ENCODE measurements at regions not wholly inside any gene's neighbourhood (a gene's known extent, or its start where the extent isn't known, plus 50 kb on each side); places are given as distances from the start of the nearest gene placed in this dataset.

DNA sequence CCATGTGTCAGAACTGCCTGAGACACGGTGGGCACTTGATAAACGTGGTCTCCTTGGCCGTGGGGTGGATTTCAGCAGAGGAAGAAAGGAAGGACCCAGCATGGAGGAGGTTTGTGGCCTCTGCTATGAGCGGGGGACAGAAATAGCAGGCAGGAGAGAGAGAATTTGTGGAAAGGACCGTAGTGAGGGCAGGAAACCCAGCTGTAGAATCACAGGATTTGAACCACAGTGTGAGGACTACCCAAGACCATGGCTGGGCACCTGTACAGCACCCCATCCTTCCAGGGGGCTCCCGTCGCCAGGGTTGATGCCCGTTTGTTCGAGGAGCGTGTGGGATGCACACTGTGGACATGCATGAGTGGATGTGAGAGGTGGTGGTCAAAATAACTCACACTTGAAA is 183.4 kb downstream of the PTPN20 start:
- Histone ChIP-seq H3K4me1 (ENCODE audit: insufficient read depth, low read length, severe bottlenecking) (no peaks in the 10 kb centered on the region), H3K9me3 (ENCODE audit: low read length) (no peaks in the 10 kb centered on the region), H3K27ac (ENCODE audit: low read depth, low read length, poor library complexity, severe bottlenecking) (no peak overlapping the region), H2AFZ (ENCODE audit: low read length) (no peak overlapping the region), H3K27me3 (ENCODE audit: insufficient read depth, low read length) (no peaks in the 10 kb centered on the region; the same call in 1 of the 2 replicates), H3K4me2 (ENCODE audit: low read length) (no peak overlapping the region), H3K9me2 (ENCODE audit: low read depth, low read length) (no peaks in the 10 kb centered on the region), H3K4me3 (ENCODE audit: low read depth, low read length, poor library complexity, severe bottlenecking) (no peak overlapping the region), H4K20me1 (ENCODE audit: insufficient read depth, low read length) (no peaks in the 10 kb centered on the region), H3K79me2 (ENCODE audit: insufficient read depth, low read length) (no peaks in the 10 kb centered on the region), H3K36me3 (ENCODE audit: insufficient read depth, low read length) (no peaks in the 10 kb centered on the region), H3K9ac (ENCODE audit: low read length) (no peak overlapping the region), H3F3A (ENCODE audit: insufficient read depth, low read length) (no peaks in the 10 kb centered on the region)
- TF ChIP-seq EZH2 (IDR thresholded peaks at IDR 0.05; ENCODE audit: borderline replicate concordance, low read length), result no peak
- TF ChIP-seq, protein P1, sequence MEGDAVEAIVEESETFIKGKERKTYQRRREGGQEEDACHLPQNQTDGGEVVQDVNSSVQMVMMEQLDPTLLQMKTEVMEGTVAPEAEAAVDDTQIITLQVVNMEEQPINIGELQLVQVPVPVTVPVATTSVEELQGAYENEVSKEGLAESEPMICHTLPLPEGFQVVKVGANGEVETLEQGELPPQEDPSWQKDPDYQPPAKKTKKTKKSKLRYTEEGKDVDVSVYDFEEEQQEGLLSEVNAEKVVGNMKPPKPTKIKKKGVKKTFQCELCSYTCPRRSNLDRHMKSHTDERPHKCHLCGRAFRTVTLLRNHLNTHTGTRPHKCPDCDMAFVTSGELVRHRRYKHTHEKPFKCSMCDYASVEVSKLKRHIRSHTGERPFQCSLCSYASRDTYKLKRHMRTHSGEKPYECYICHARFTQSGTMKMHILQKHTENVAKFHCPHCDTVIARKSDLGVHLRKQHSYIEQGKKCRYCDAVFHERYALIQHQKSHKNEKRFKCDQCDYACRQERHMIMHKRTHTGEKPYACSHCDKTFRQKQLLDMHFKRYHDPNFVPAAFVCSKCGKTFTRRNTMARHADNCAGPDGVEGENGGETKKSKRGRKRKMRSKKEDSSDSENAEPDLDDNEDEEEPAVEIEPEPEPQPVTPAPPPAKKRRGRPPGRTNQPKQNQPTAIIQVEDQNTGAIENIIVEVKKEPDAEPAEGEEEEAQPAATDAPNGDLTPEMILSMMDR (IDR thresholded peaks at IDR 0.05; ENCODE audit: low read length), result no peak

DNA sequence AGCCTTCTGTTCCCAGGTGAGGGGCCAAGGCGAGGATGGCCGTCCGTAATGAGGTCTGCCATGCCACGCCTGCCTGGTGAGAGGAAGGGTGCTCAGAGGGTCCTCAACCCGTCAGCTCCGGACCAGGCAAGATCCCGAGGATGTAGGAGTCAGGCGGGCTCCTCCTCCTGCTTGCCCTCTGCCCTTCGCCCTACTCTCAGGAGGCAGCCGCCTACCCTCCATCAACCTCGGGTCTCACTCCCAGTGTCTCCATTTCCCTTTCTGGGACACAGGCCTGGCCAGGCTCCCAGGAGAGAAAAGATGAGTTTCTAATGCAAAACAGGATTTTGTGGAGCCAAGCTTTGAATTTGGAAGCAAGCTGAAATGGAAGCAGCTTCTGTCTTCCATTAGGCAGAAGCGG is 184.0 kb downstream of the PTPN20 start:
- H3K9me3 ChIP-seq (ENCODE audit: low read length), result no peaks in the 10 kb centered on the region
- no peaks in the 10 kb centered on the region for H4K20me1 ChIP-seq (ENCODE audit: insufficient read depth, low read length)

DNA sequence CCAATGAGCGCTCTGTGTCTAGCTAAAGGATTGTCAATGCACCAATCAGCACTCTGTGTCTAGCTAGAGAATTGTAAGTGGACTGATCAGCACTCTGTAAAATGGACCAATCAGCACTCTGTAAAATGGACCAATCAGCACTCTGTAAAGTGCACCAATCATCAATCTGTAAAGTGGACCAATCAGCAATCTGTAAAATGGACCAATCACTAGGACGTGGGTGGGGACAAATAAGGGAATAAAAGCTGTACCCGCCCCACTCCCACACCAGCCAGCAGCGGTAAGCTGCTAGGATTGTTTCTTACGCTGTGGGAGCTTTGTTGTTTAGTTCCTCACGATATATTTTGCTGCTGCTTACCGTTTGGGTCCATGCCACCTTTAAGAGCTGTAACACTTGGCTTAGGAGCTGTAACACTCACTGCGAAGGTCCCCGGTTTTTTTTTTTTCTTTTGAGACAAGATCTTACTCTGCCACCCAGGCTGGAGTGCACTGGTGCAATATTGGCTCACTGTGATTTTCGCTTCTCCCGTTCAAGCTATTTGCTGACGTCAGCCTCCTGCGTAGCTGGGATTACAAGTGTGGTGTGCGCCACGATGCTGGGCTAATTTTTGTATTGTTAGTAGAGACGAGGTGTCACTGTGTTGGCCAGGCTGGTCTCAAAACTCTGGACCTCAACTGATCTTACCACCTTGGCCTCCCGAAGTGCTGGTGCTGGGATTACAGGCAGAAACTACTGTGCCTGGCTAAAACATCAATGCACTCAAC is 184.8 kb downstream of the PTPN20 start:
- H3K27me3 ChIP-seq (ENCODE audit: insufficient read depth, low read length), result no peaks in the 10 kb centered on the region; the same call in 1 of the 2 replicates
- TF ChIP-seq EZH2 (IDR thresholded peaks at IDR 0.05; ENCODE audit: borderline replicate concordance, low read length), result no peak
- TF ChIP-seq, protein P1 (IDR thresholded peaks at IDR 0.05; ENCODE audit: low read length), result no peak
- H4K20me1 ChIP-seq (ENCODE audit: insufficient read depth, low read length), result no peaks in the 10 kb centered on the region
- no peaks in the 10 kb centered on the region for H3K4me1 ChIP-seq (ENCODE audit: insufficient read depth, low read length, severe bottlenecking)
- H3K9ac ChIP-seq (ENCODE audit: low read length), result no peak overlapping the region
- no peaks in the 10 kb centered on the region for H3F3A ChIP-seq (ENCODE audit: insufficient read depth, low read length)
- no peak overlapping the region for H3K4me2 ChIP-seq (ENCODE audit: low read length)
- no peaks in the 10 kb centered on the region for H3K36me3 ChIP-seq (ENCODE audit: insufficient read depth, low read length)
- H3K4me3 ChIP-seq (ENCODE audit: low read depth, low read length, poor library complexity, severe bottlenecking), result no peak overlapping the region
- no peaks in the 10 kb centered on the region for H3K79me2 ChIP-seq (ENCODE audit: insufficient read depth, low read length)
- H3K9me2 ChIP-seq (ENCODE audit: low read depth, low read length), result no peaks in the 10 kb centered on the region
- H2AFZ ChIP-seq (ENCODE audit: low read length), result no peak overlapping the region
- no peak overlapping the region for H3K27ac ChIP-seq (ENCODE audit: low read depth, low read length, poor library complexity, severe bottlenecking)
- H3K9me3 ChIP-seq (ENCODE audit: low read length), result no peaks in the 10 kb centered on the region

More for the DNA sequence above, 184.0 kb downstream of the PTPN20 start:
- Histone ChIP-seq H3K4me2 (ENCODE audit: low read length) (no peak overlapping the region), H3K9me2 (ENCODE audit: low read depth, low read length) (no peaks in the 10 kb centered on the region), H3K9ac (ENCODE audit: low read length) (no peak overlapping the region), H2AFZ (ENCODE audit: low read length) (no peak overlapping the region), H3K79me2 (ENCODE audit: insufficient read depth, low read length) (no peaks in the 10 kb centered on the region), H3K36me3 (ENCODE audit: insufficient read depth, low read length) (no peaks in the 10 kb centered on the region), H3K27ac (ENCODE audit: low read depth, low read length, poor library complexity, severe bottlenecking) (no peak overlapping the region), H3K4me3 (ENCODE audit: low read depth, low read length, poor library complexity, severe bottlenecking) (no peak overlapping the region), H3F3A (ENCODE audit: insufficient read depth, low read length) (no peaks in the 10 kb centered on the region), H3K27me3 (ENCODE audit: insufficient read depth, low read length) (no peaks in the 10 kb centered on the region; the same call in 1 of the 2 replicates), H3K4me1 (ENCODE audit: insufficient read depth, low read length, severe bottlenecking) (no peaks in the 10 kb centered on the region)
- no peak for TF ChIP-seq EZH2 (IDR thresholded peaks at IDR 0.05; ENCODE audit: borderline replicate concordance, low read length)
- TF ChIP-seq, protein P1 (IDR thresholded peaks at IDR 0.05; ENCODE audit: low read length), result no peak
